Retinal pigment epithelial cell (primary cell): ENCODE measurements at regions not wholly inside any gene's neighbourhood (a gene's known extent, or its start where the extent isn't known, plus 50 kb on each side); places are given as distances from the start of the nearest gene placed in this dataset.

Source experiments
- DNase-seq: peaks from one replicate; pipeline ENCODE4 v3.0.0-alpha.2; 2010; ENCODE audit warnings: low read depth
- H3K4me3 ChIP-seq: 2 replicates; pipeline ENCODE4 v1.5.1; 2011; ENCODE audit warnings: mild to moderate bottlenecking, low read length, control low read depth, moderate library complexity
- CTCF ChIP-seq: conservative IDR thresholded peaks from 2 replicates; pipeline ENCODE4 v1.5.1; 2011; ENCODE audit warnings: low read depth, low read length, control low read depth, inconsistent platforms

- H3K4me3 ChIP-seq, result no peak overlapping the region
- no peak for DNase-seq
- no peak for TF ChIP-seq CTCF
Measured at GRCh38 chr10:36342781-36343180, 700.7 kb upstream of the FZD8 start.

- TF ChIP-seq CTCF, result no peak
- no peak overlapping the region for H3K4me3 ChIP-seq
- DNase-seq, result no peak
Measured at GRCh38 chr10:36341471-36341870, 699.4 kb upstream of the FZD8 start.

GRCh38 chr10:36336315-36336714, 694.2 kb upstream of the FZD8 start:
- no peak for DNase-seq
- TF ChIP-seq CTCF, result no peak
- H3K4me3 ChIP-seq, result no peak overlapping the region

GRCh38 chr10:36333446-36333845, 691.4 kb upstream of the FZD8 start:
- no peak for DNase-seq
- no peak for TF ChIP-seq CTCF
- H3K4me3 ChIP-seq, result no peak overlapping the region

GRCh38 chr10:36332926-36333325, 690.8 kb upstream of the FZD8 start:
- TF ChIP-seq CTCF, result no peak
- DNase-seq, result no peak
- H3K4me3 ChIP-seq, result no peak overlapping the region

GRCh38 chr10:36331121-36331520, 689.0 kb upstream of the FZD8 start:
- TF ChIP-seq CTCF, result no peak
- no peak for DNase-seq
- no peak overlapping the region for H3K4me3 ChIP-seq

GRCh38 chr10:36325815-36326214, 683.7 kb upstream of the FZD8 start:
- no peak overlapping the region for H3K4me3 ChIP-seq
- no peak for DNase-seq
- no peak for TF ChIP-seq CTCF
